Tibial artery (tissue), 4 donors: ENCODE measurements at regions not wholly inside any gene's neighbourhood (a gene's known extent, or its start where the extent isn't known, plus 50 kb on each side); places are given as distances from the start of the nearest gene placed in this dataset.

ENCODE experiments used
- DNase-seq, 2 donors: peaks; one replicate each; pipeline ENCODE4 v3.0.0-alpha.2; 2019
- H3K27ac ChIP-seq, 2 donors: fragments of 200-600 bp; sonication (generic) in 1 of 2; 1 replicate in 1 of 2; 2 replicates in 1 of 2; pipeline ENCODE4 v1.5.1; 2018 to 2019; ENCODE audit warnings: mild to moderate bottlenecking in 1 of 2
- H3K27me3 ChIP-seq, 2 donors: fragments of 200-600 bp; sonication (generic) in 1 of 2; one replicate each; pipeline versions ENCODE4 v1.5.1 to v1.6.0; 2016 to 2019
- H3K36me3 ChIP-seq, 3 donors: fragments of 200-600 bp; sonication (generic) in 2 of 3; one replicate each; pipeline ENCODE4 v1.5.1; 2016 to 2019; ENCODE audit warnings: mild to moderate bottlenecking in 2 of 3
- H3K4me1 ChIP-seq, 4 donors: fragments of 200-600 bp; sonication (generic) in 2 of 4; 1 replicate in 3 of 4; 2 replicates in 1 of 4; pipeline ENCODE4 v1.5.1; 2016 to 2019
- H3K4me3 ChIP-seq, 2 donors: fragments of 200-600 bp; sonication (generic) in 1 of 2; 1 replicate in 1 of 2; 2 replicates in 1 of 2; pipeline ENCODE4 v1.5.1; 2018 to 2019; ENCODE audit warnings: mild to moderate bottlenecking in 2 of 2
- H3K9me3 ChIP-seq, 3 donors: fragments of 200-600 bp; sonication (generic) in 1 of 3; one replicate each; pipeline ENCODE4 v1.5.1; 2016 to 2019
- CTCF ChIP-seq, 2 experiments: fragments of 200-600 bp in 1 of 2; fragments of 450-650 bp in 1 of 2; IDR thresholded peaks; one replicate each; pipeline ENCODE4 v1.5.1; 2017 to 2019; ENCODE audit warnings: antibody characterized with exemption in 2 of 2, mild to moderate bottlenecking in 1 of 2, moderate library complexity in 1 of 2
- intact Hi-C: fragments of 100-400 bp; cut with DNase I; formaldehyde crosslinking; loops from one replicate; pipeline ENCODE4 v1.15.0; 2023; ENCODE audit warnings: low total_unique reads

- DNase-seq: no peak
- no peak for TF ChIP-seq CTCF (IDR thresholded peaks at IDR 0.05)
- no peaks in the 10 kb centered on the region for H3K27me3 ChIP-seq
- no peaks in the 10 kb centered on the region for H3K36me3 ChIP-seq
- no peaks in the 10 kb centered on the region for H3K4me1 ChIP-seq
- no peak overlapping the region for H3K27ac ChIP-seq
- H3K4me3 ChIP-seq: no peak overlapping the region
- no peaks in the 10 kb centered on the region for H3K9me3 ChIP-seq
- intact Hi-C loops: no loop called here
Measured at GRCh38 chr2:163479599-163479998, 256.2 kb downstream of the FIGN start.

GRCh38 chr2:163475815-163476214, 260.0 kb downstream of the FIGN start:
- no peaks in the 10 kb centered on the region for H3K4me1 ChIP-seq
- H3K27ac ChIP-seq: no peak overlapping the region
- intact Hi-C loops: no loop called here
- H3K4me3 ChIP-seq: no peak overlapping the region
- no peak for TF ChIP-seq CTCF (IDR thresholded peaks at IDR 0.05)
- H3K36me3 ChIP-seq: no peaks in the 10 kb centered on the region
- H3K27me3 ChIP-seq: no peaks in the 10 kb centered on the region
- no peak for DNase-seq
- no peaks in the 10 kb centered on the region for H3K9me3 ChIP-seq

- Histone ChIP-seq H3K9me3 (no peaks in the 10 kb centered on the region), H3K27me3 (no peaks in the 10 kb centered on the region), H3K4me1 (no peaks in the 10 kb centered on the region), H3K36me3 (no peaks in the 10 kb centered on the region), H3K27ac (no peak overlapping the region), H3K4me3 (no peak overlapping the region)
- no peak for DNase-seq
- no peak for TF ChIP-seq CTCF (IDR thresholded peaks at IDR 0.05)
- intact Hi-C loops: no loop called here
Measured at GRCh38 chr2:163474889-163475288, 260.9 kb downstream of the FIGN start.

GRCh38 chr2:163474319-163474744, 261.5 kb downstream of the FIGN start:
- Histone ChIP-seq H3K27me3 (no peaks in the 10 kb centered on the region), H3K4me1 (no peaks in the 10 kb centered on the region), H3K27ac (no peak overlapping the region), H3K9me3 (no peaks in the 10 kb centered on the region), H3K36me3 (no peaks in the 10 kb centered on the region), H3K4me3 (no peak overlapping the region)
- no peak for TF ChIP-seq CTCF (IDR thresholded peaks at IDR 0.05)
- DNase-seq: no peak
- intact Hi-C loops: no loop called here

GRCh38 chr2:163471947-163472346, 263.9 kb downstream of the FIGN start:
- intact Hi-C loops: no loop called here
- Histone ChIP-seq H3K27ac (no peak overlapping the region), H3K9me3 (no peaks in the 10 kb centered on the region), H3K4me3 (no peak overlapping the region), H3K4me1 (no peaks in the 10 kb centered on the region), H3K36me3 (no peaks in the 10 kb centered on the region), H3K27me3 (no peaks in the 10 kb centered on the region)
- DNase-seq: no peak
- peak in 1 of 2 experiments; percentile 22 for TF ChIP-seq CTCF (IDR thresholded peaks at IDR 0.05)

GRCh38 chr2:163469561-163469962, 266.2 kb downstream of the FIGN start:
- Histone ChIP-seq H3K27ac (no peak overlapping the region), H3K9me3 (no peaks in the 10 kb centered on the region), H3K27me3 (no peaks in the 10 kb centered on the region), H3K4me3 (no peak overlapping the region), H3K36me3 (no peaks in the 10 kb centered on the region), H3K4me1 (no peaks in the 10 kb centered on the region)
- DNase-seq: peak in 1 of 2 donors; percentile 44
- no peak for TF ChIP-seq CTCF (IDR thresholded peaks at IDR 0.05)
- intact Hi-C loops: no loop called here
